ENCODE measurements at regions not wholly inside any gene's neighbourhood (a gene's known extent, or its start where the extent isn't known, plus 50 kb on each side); places are given as distances from the start of the nearest gene placed in this dataset.
"Not testable (repeated sequence)": the region's sequence is repeated elsewhere in the genome, so short reads cannot be mapped to it uniquely, and the experiment has no call there.

DNA sequence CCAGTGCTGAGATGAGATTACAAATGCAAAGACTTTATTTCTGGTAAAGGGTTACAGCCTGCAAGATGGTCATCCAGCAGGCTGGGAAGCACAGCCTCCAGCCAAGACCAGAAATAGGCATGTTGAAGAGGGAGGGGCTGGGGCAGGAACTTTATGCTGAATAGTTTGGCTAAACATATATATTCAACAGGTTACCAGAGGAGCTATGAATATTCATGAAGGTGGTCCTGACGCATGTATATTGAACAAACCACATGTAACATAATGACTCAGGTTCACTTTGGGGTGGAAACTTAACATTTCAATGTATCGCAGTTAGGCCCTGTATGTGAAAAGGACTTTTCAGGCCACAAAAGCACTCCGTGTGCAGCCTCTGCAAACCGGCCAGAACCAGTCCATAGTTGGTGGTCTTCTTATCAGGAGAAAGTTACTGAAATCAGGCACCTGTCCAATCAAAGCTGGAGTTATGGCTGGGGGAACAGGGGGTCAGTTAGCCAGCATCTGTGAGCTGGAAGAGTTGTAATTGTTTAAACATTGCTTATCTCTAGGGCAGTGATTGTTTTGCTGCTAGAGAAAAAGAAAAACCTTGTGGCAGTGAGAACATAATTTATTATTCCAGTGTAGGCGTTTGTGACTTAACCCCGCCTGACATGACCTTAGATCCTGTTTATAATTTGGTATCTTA, 372.9 kb upstream of the AUTS2 start:
- H3K27me3 ChIP-seq (ENCODE audit: insufficient read depth, low read length), result peaks cover 46% of the 10 kb centered on the region
- H3K9me3 ChIP-seq (ENCODE audit: insufficient read depth, low read depth, low read length), result no peaks in the 10 kb centered on the region
- no peaks in the 10 kb centered on the region for H3K36me3 ChIP-seq (ENCODE audit: insufficient read depth, low read depth, low read length)
- H3K9ac ChIP-seq (ENCODE audit: low read depth, low read length), result no peak overlapping the region
- H3K27ac ChIP-seq (ENCODE audit: low read length), result no peak overlapping the region
- H3K4me3 ChIP-seq (ENCODE audit: low read length), result no peak overlapping the region
- no peaks in the 10 kb centered on the region for H3K4me1 ChIP-seq (ENCODE audit: insufficient read depth, low read length)

- H3K36me3 ChIP-seq (ENCODE audit: insufficient read depth, low read depth, low read length), result no peaks in the 10 kb centered on the region
- peaks cover 75% of the 10 kb centered on the region for H3K27me3 ChIP-seq (ENCODE audit: insufficient read depth, low read length)
- no peak overlapping the region for H3K27ac ChIP-seq (ENCODE audit: low read length)
These were observed 370.0 kb upstream of the AUTS2 start for GRCh38 chr7:69228212-69228811.

GRCh38 chr7:69232445-69233376, 365.6 kb upstream of the AUTS2 start:
- H3K9ac ChIP-seq (ENCODE audit: low read depth, low read length), result no peak overlapping the region
- no peaks in the 10 kb centered on the region for H3K36me3 ChIP-seq (ENCODE audit: insufficient read depth, low read depth, low read length)
- peak overlapping the region; percentile 38; the same call in 1 of the 2 replicates for H3K4me3 ChIP-seq (ENCODE audit: low read length)
- H3K4me1 ChIP-seq (ENCODE audit: insufficient read depth, low read length), result peaks cover 5% of the 10 kb centered on the region; the same call in 1 of the 2 replicates
- no peak overlapping the region for H3K27ac ChIP-seq (ENCODE audit: low read length)
- H3K9me3 ChIP-seq (ENCODE audit: insufficient read depth, low read depth, low read length), result no peaks in the 10 kb centered on the region
- H3K27me3 ChIP-seq (ENCODE audit: insufficient read depth, low read length), result peaks cover 99% of the 10 kb centered on the region

More at GRCh38 chr7:69228212-69228811, 370.0 kb upstream of the AUTS2 start:
- no peak overlapping the region for H3K9ac ChIP-seq (ENCODE audit: low read depth, low read length)
- no peak overlapping the region for H3K4me3 ChIP-seq (ENCODE audit: low read length)
- no peaks in the 10 kb centered on the region for H3K9me3 ChIP-seq (ENCODE audit: insufficient read depth, low read depth, low read length)
- peaks cover 5% of the 10 kb centered on the region; the same call in 1 of the 2 replicates for H3K4me1 ChIP-seq (ENCODE audit: insufficient read depth, low read length)

DNA sequence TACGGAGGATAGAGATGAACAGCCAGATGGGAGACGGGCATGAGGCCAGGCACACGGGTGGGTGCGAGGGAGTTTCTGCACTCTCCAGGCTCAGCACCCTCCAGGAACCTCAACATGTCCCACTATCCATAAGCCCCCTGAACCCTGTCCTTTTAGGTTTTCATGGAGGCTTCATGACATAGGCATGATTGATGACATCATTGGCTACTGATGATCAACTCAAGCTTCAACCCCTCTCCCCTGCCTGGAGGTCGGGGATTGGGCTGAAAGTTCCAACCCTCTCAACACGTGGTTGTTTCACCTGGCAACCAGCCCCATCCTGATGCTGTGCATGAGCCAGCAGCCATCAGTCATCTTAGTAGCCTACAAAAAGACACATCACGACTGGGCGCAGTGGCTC, 360.7 kb upstream of the AUTS2 start:
- Histone ChIP-seq H3K27me3 (ENCODE audit: insufficient read depth, low read length) (peaks cover 92% of the 10 kb centered on the region), H3K4me1 (ENCODE audit: insufficient read depth, low read length) (peaks cover 5% of the 10 kb centered on the region; the same call in 1 of the 2 replicates), H3K9ac (ENCODE audit: low read depth, low read length) (no peak overlapping the region), H3K36me3 (ENCODE audit: insufficient read depth, low read depth, low read length) (no peaks in the 10 kb centered on the region), H3K27ac (ENCODE audit: low read length) (no peak overlapping the region), H3K9me3 (ENCODE audit: insufficient read depth, low read depth, low read length) (no peaks in the 10 kb centered on the region), H3K4me3 (ENCODE audit: low read length) (no peak overlapping the region)

- Histone ChIP-seq H3K9me3 (ENCODE audit: insufficient read depth, low read depth, low read length) (no peaks in the 10 kb centered on the region), H3K4me1 (ENCODE audit: insufficient read depth, low read length) (no peaks in the 10 kb centered on the region), H3K4me3 (ENCODE audit: low read length) (no peak overlapping the region), H3K9ac (ENCODE audit: low read depth, low read length) (no peak overlapping the region), H3K27ac (ENCODE audit: low read length) (no peak overlapping the region), H3K36me3 (ENCODE audit: insufficient read depth, low read depth, low read length) (no peaks in the 10 kb centered on the region), H3K27me3 (ENCODE audit: insufficient read depth, low read length) (peaks cover 45% of the 10 kb centered on the region)
These were observed 355.3 kb upstream of the AUTS2 start for GRCh38 chr7:69243016-69243415.

GRCh38 chr7:69244701-69245100, 353.6 kb upstream of the AUTS2 start:
- Histone ChIP-seq H3K4me1 (ENCODE audit: insufficient read depth, low read length) (no peaks in the 10 kb centered on the region), H3K9ac (ENCODE audit: low read depth, low read length) (no peak overlapping the region), H3K4me3 (ENCODE audit: low read length) (no peak overlapping the region), H3K36me3 (ENCODE audit: insufficient read depth, low read depth, low read length) (no peaks in the 10 kb centered on the region), H3K27me3 (ENCODE audit: insufficient read depth, low read length) (peaks cover 29% of the 10 kb centered on the region), H3K27ac (ENCODE audit: low read length) (no peak overlapping the region), H3K9me3 (ENCODE audit: insufficient read depth, low read depth, low read length) (no peaks in the 10 kb centered on the region)

GRCh38 chr7:69245646-69246045, 352.6 kb upstream of the AUTS2 start:
- Histone ChIP-seq H3K36me3 (ENCODE audit: insufficient read depth, low read depth, low read length) (no peaks in the 10 kb centered on the region), H3K4me1 (ENCODE audit: insufficient read depth, low read length) (no peaks in the 10 kb centered on the region), H3K27me3 (ENCODE audit: insufficient read depth, low read length) (peaks cover 25% of the 10 kb centered on the region), H3K27ac (ENCODE audit: low read length) (no peak overlapping the region), H3K9ac (ENCODE audit: low read depth, low read length) (no peak overlapping the region), H3K9me3 (ENCODE audit: insufficient read depth, low read depth, low read length) (no peaks in the 10 kb centered on the region), H3K4me3 (ENCODE audit: low read length) (no peak overlapping the region)

DNA sequence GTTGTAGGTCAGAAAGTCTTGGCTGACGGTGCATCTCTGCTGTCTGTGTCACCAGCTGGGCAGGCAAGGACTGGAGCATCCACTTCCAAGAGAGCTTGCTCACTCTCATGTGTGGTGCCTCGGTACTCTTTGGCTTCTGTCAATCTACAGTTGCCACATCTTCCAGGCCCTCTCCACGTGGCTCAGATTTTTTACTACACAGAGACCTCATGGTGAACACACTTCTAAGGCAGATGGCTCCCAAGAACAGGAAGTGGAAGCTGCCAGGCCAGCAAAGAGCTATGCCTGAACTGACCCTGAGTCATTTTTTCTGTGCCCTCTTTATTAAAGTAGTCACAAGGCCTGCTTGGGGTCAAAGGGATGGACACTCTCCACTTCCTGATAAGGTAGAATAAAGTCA, 351.5 kb upstream of the AUTS2 start:
- H3K9ac ChIP-seq (ENCODE audit: low read depth, low read length), result no peak overlapping the region
- peaks cover 16% of the 10 kb centered on the region for H3K27me3 ChIP-seq (ENCODE audit: insufficient read depth, low read length)
- no peaks in the 10 kb centered on the region for H3K4me1 ChIP-seq (ENCODE audit: insufficient read depth, low read length)
- no peak overlapping the region for H3K27ac ChIP-seq (ENCODE audit: low read length)
- H3K9me3 ChIP-seq (ENCODE audit: insufficient read depth, low read depth, low read length), result no peaks in the 10 kb centered on the region
- no peaks in the 10 kb centered on the region for H3K36me3 ChIP-seq (ENCODE audit: insufficient read depth, low read depth, low read length)
- no peak overlapping the region for H3K4me3 ChIP-seq (ENCODE audit: low read length)

DNA sequence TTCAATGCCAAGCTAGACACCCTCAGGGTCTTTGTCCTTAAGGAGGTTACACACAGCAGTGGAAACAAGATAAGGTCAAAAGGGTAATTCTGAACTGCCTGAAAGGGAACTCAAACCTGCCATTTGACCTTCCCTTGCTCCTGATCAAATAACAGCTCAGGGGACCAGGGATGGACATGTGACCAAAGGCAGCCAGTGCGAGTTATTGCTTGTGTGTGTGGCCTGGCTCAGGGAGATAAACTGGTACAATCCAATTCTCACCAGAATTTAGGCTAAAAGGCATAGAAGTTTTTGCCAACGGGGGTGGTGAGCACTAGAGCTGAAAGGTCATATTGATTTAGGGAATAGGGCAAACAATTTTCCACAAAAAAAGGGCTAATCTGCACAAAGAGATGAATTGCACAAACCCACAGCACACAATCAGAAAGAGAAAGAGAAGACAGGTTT, 349.9 kb upstream of the AUTS2 start:
- H3K4me1 ChIP-seq (ENCODE audit: insufficient read depth, low read length); H3K27me3 ChIP-seq (ENCODE audit: insufficient read depth, low read length); H3K9ac ChIP-seq (ENCODE audit: low read depth, low read length); H3K27ac ChIP-seq (ENCODE audit: low read length); H3K4me3 ChIP-seq (ENCODE audit: low read length); H3K36me3 ChIP-seq (ENCODE audit: insufficient read depth, low read depth, low read length); H3K9me3 ChIP-seq (ENCODE audit: insufficient read depth, low read depth, low read length): not testable (repeated sequence)

- H3K4me3 ChIP-seq (ENCODE audit: low read length), result no peak overlapping the region
- peaks cover 13% of the 10 kb centered on the region; the same call in 1 of the 2 replicates for H3K27me3 ChIP-seq (ENCODE audit: insufficient read depth, low read length)
- no peak overlapping the region for H3K27ac ChIP-seq (ENCODE audit: low read length)
- no peaks in the 10 kb centered on the region for H3K9me3 ChIP-seq (ENCODE audit: insufficient read depth, low read depth, low read length)
- no peak overlapping the region for H3K9ac ChIP-seq (ENCODE audit: low read depth, low read length)
- H3K4me1 ChIP-seq (ENCODE audit: insufficient read depth, low read length), result no peaks in the 10 kb centered on the region; the same call in 1 of the 2 replicates
- H3K36me3 ChIP-seq (ENCODE audit: insufficient read depth, low read depth, low read length), result no peaks in the 10 kb centered on the region
These were observed 347.3 kb upstream of the AUTS2 start for GRCh38 chr7:69250958-69251357.

- peaks cover 13% of the 10 kb centered on the region; the same call in 1 of the 2 replicates for H3K27me3 ChIP-seq (ENCODE audit: insufficient read depth, low read length)
- H3K9me3 ChIP-seq (ENCODE audit: insufficient read depth, low read depth, low read length), result no peaks in the 10 kb centered on the region
- no peak overlapping the region for H3K27ac ChIP-seq (ENCODE audit: low read length)
These were observed 343.6 kb upstream of the AUTS2 start for GRCh38 chr7:69254643-69255042.

More at GRCh38 chr7:69254643-69255042, 343.6 kb upstream of the AUTS2 start:
- Histone ChIP-seq H3K9ac (ENCODE audit: low read depth, low read length) (no peak overlapping the region), H3K36me3 (ENCODE audit: insufficient read depth, low read depth, low read length) (no peaks in the 10 kb centered on the region), H3K4me1 (ENCODE audit: insufficient read depth, low read length) (no peaks in the 10 kb centered on the region; the same call in 1 of the 2 replicates), H3K4me3 (ENCODE audit: low read length) (no peak overlapping the region)

Data from iPS-20b (cell line).